ENCODE measurements at regions not wholly inside any gene's neighbourhood (a gene's known extent, or its start where the extent isn't known, plus 50 kb on each side); places are given as distances from the start of the nearest gene placed in this dataset.

GRCh38 chr9:118295413-118295812 is 591.2 kb downstream of the TLR4 start:
- no peaks in the 10 kb centered on the region for H4K20me1 ChIP-seq (ENCODE audit: insufficient read depth, low read length)
- no peak overlapping the region for H3K9ac ChIP-seq (ENCODE audit: low read length)
- H3K36me3 ChIP-seq (ENCODE audit: insufficient read depth, low read length): no peaks in the 10 kb centered on the region
- H3K4me3 ChIP-seq (ENCODE audit: insufficient read depth, low read depth, low read length): no peak overlapping the region
- peaks cover 12% of the 10 kb centered on the region for H3K4me1 Mint-ChIP-seq (ENCODE audit: low read depth, unreplicated experiment)
- no peak overlapping the region for H2AFZ ChIP-seq (ENCODE audit: low read depth, low read length)
- no peak overlapping the region for H3K27ac ChIP-seq (ENCODE audit: low read depth, low read length)
- no peak overlapping the region for H3K4me3 Mint-ChIP-seq (ENCODE audit: unreplicated experiment)
- no peaks in the 10 kb centered on the region for H3K9me3 Mint-ChIP-seq (ENCODE audit: unreplicated experiment)
- no peak for FAIRE-seq
- no peaks in the 10 kb centered on the region for H3K79me2 ChIP-seq (ENCODE audit: insufficient read depth, low read length)
- no peaks in the 10 kb centered on the region for H3K36me3 Mint-ChIP-seq (ENCODE audit: low read depth, unreplicated experiment)
- H3K27me3 ChIP-seq (ENCODE audit: insufficient read depth, low read length): no peaks in the 10 kb centered on the region
- H3K4me2 ChIP-seq (ENCODE audit: low read length): no peak overlapping the region
- TF ChIP-seq EZH2 (IDR thresholded peaks at IDR 0.05; ENCODE audit: insufficient read depth, low read length): no peak
- TF ChIP-seq, protein P1, sequence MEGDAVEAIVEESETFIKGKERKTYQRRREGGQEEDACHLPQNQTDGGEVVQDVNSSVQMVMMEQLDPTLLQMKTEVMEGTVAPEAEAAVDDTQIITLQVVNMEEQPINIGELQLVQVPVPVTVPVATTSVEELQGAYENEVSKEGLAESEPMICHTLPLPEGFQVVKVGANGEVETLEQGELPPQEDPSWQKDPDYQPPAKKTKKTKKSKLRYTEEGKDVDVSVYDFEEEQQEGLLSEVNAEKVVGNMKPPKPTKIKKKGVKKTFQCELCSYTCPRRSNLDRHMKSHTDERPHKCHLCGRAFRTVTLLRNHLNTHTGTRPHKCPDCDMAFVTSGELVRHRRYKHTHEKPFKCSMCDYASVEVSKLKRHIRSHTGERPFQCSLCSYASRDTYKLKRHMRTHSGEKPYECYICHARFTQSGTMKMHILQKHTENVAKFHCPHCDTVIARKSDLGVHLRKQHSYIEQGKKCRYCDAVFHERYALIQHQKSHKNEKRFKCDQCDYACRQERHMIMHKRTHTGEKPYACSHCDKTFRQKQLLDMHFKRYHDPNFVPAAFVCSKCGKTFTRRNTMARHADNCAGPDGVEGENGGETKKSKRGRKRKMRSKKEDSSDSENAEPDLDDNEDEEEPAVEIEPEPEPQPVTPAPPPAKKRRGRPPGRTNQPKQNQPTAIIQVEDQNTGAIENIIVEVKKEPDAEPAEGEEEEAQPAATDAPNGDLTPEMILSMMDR (IDR thresholded peaks at IDR 0.05; ENCODE audit: insufficient read depth, low read depth, low read length): no peak
- H3K9me3 ChIP-seq (ENCODE audit: insufficient read depth, low read depth, low read length): no peaks in the 10 kb centered on the region
- no peaks in the 10 kb centered on the region for H3K4me1 ChIP-seq (ENCODE audit: insufficient read depth, low read length)
- no peaks in the 10 kb centered on the region for H3K27me3 Mint-ChIP-seq (ENCODE audit: low read depth, unreplicated experiment)
- no peak for DNase-seq (ENCODE audit: low read depth)
- H3K27ac Mint-ChIP-seq (ENCODE audit: unreplicated experiment): no peak overlapping the region

DNA sequence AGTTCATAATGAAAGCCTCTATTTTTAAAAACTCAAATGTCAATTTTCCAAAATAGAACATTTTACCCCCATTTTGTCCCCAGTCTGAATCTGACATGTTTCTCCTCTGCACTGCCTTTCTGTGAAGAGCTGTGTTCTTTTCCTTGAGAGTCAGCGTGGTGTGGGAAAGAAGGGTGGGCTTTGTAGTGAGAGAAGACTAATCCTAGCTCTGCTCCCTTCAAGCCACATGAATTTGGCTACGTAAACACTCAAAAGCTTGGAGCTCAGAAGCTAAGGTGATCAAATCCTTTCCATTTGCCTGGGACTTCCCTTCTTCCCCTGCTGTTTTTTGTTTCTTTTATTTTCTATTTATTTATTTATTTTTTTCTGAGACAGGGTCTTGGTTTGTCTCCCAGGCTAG is 598.5 kb downstream of the TLR4 start:
- FAIRE-seq: no peak

GRCh38 chr9:118303216-118303615 is 599.0 kb downstream of the TLR4 start:
- Histone ChIP-seq H2AFZ (ENCODE audit: low read depth, low read length) (no peak overlapping the region), H3K9me3 (ENCODE audit: insufficient read depth, low read depth, low read length) (no peaks in the 10 kb centered on the region), H3K79me2 (ENCODE audit: insufficient read depth, low read length) (no peaks in the 10 kb centered on the region), H4K20me1 (ENCODE audit: insufficient read depth, low read length) (no peaks in the 10 kb centered on the region), H3K4me1 (ENCODE audit: insufficient read depth, low read length) (no peaks in the 10 kb centered on the region), H3K9ac (ENCODE audit: low read length) (no peak overlapping the region), H3K4me2 (ENCODE audit: low read length) (no peak overlapping the region), H3K27ac (ENCODE audit: low read depth, low read length) (no peak overlapping the region), H3K36me3 (ENCODE audit: insufficient read depth, low read length) (no peaks in the 10 kb centered on the region), H3K4me3 (ENCODE audit: insufficient read depth, low read depth, low read length) (no peak overlapping the region), H3K27me3 (ENCODE audit: insufficient read depth, low read length) (no peaks in the 10 kb centered on the region)
- no peaks in the 10 kb centered on the region for H3K27me3 Mint-ChIP-seq (ENCODE audit: low read depth, unreplicated experiment)
- H3K27ac Mint-ChIP-seq (ENCODE audit: unreplicated experiment): no peak overlapping the region
- no peaks in the 10 kb centered on the region for H3K36me3 Mint-ChIP-seq (ENCODE audit: low read depth, unreplicated experiment)
- no peaks in the 10 kb centered on the region for H3K9me3 Mint-ChIP-seq (ENCODE audit: unreplicated experiment)
- no peak overlapping the region for H3K4me3 Mint-ChIP-seq (ENCODE audit: unreplicated experiment)
- FAIRE-seq: no peak
- H3K4me1 Mint-ChIP-seq (ENCODE audit: low read depth, unreplicated experiment): peaks cover 17% of the 10 kb centered on the region
- DNase-seq (ENCODE audit: low read depth): no peak
- no peak for TF ChIP-seq EZH2 (IDR thresholded peaks at IDR 0.05; ENCODE audit: insufficient read depth, low read length)
- TF ChIP-seq, protein P1 (IDR thresholded peaks at IDR 0.05; ENCODE audit: insufficient read depth, low read depth, low read length): no peak

More for the DNA sequence above, 598.5 kb downstream of the TLR4 start:
- H2AFZ ChIP-seq (ENCODE audit: low read depth, low read length): no peak overlapping the region
- no peak overlapping the region for H3K4me3 ChIP-seq (ENCODE audit: insufficient read depth, low read depth, low read length)
- Mint-ChIP-seq H3K27me3 (ENCODE audit: low read depth, unreplicated experiment) (no peaks in the 10 kb centered on the region), H3K9me3 (ENCODE audit: unreplicated experiment) (no peaks in the 10 kb centered on the region), H3K27ac (ENCODE audit: unreplicated experiment) (no peak overlapping the region), H3K4me3 (ENCODE audit: unreplicated experiment) (no peak overlapping the region), H3K36me3 (ENCODE audit: low read depth, unreplicated experiment) (no peaks in the 10 kb centered on the region), H3K4me1 (ENCODE audit: low read depth, unreplicated experiment) (peaks cover 17% of the 10 kb centered on the region)
- no peaks in the 10 kb centered on the region for H3K4me1 ChIP-seq (ENCODE audit: insufficient read depth, low read length)
- H3K4me2 ChIP-seq (ENCODE audit: low read length): no peak overlapping the region
- no peaks in the 10 kb centered on the region for H3K79me2 ChIP-seq (ENCODE audit: insufficient read depth, low read length)
- no peak overlapping the region for H3K27ac ChIP-seq (ENCODE audit: low read depth, low read length)
- no peaks in the 10 kb centered on the region for H3K36me3 ChIP-seq (ENCODE audit: insufficient read depth, low read length)
- H4K20me1 ChIP-seq (ENCODE audit: insufficient read depth, low read length): no peaks in the 10 kb centered on the region
- TF ChIP-seq EZH2 (IDR thresholded peaks at IDR 0.05; ENCODE audit: insufficient read depth, low read length): no peak
- TF ChIP-seq, protein P1 (IDR thresholded peaks at IDR 0.05; ENCODE audit: insufficient read depth, low read depth, low read length): no peak
- no peaks in the 10 kb centered on the region for H3K9me3 ChIP-seq (ENCODE audit: insufficient read depth, low read depth, low read length)
- no peak overlapping the region for H3K9ac ChIP-seq (ENCODE audit: low read length)
- DNase-seq (ENCODE audit: low read depth): no peak
- H3K27me3 ChIP-seq (ENCODE audit: insufficient read depth, low read length): no peaks in the 10 kb centered on the region

Measured in astrocyte (in vitro differentiated cells and primary cell).